OCI-LY3 (cell line): ENCODE measurements at regions not wholly inside any gene's neighbourhood (a gene's known extent, or its start where the extent isn't known, plus 50 kb on each side); places are given as distances from the start of the nearest gene placed in this dataset.

Experiments used
- H2AFZ ChIP-seq: fragments of 200-600, 300-600 bp; shearing (Covaris generic); 2 replicates; pipeline ENCODE4 v1.6.0; 2014; ENCODE audit warnings: antibody characterized with exemption, low read depth, low read length
- H3K27ac ChIP-seq: fragments of 200-600, 300-600 bp; sonication (generic); 2 replicates; pipeline ENCODE4 v1.5.1; 2014; ENCODE audit warnings: mild to moderate bottlenecking, low read length, moderate library complexity, mixed read lengths
- H3K27me3 ChIP-seq: fragments of 200-600, 300-600 bp; sonication (generic); 2 replicates; pipeline ENCODE4 v1.6.1; 2014; ENCODE audit warnings: low read depth, low read length, mixed read lengths
- H3K36me3 ChIP-seq: fragments of 200-600, 300-600 bp; sonication (generic); replicated peaks from 2 replicates; pipeline ENCODE3; 2014; ENCODE audit warnings: low read depth, low read length, mixed read lengths
- H3K4me1 ChIP-seq: fragments of 300-600, 200-600 bp; sonication (generic); 2 replicates; pipeline ENCODE4 v1.6.1; 2014; ENCODE audit warnings: low read length, mixed read lengths
- H3K4me2 ChIP-seq: fragments of 200-600, 300-600 bp; sonication (generic); 2 replicates; pipeline ENCODE4 v1.6.1; 2014; ENCODE audit warnings: low read length, mixed read lengths
- H3K4me3 ChIP-seq: fragments of 300-600, 200-600 bp; sonication (generic); 2 replicates; pipeline ENCODE4 v1.5.1; 2014; ENCODE audit warnings: antibody characterized with exemption, mild to moderate bottlenecking, low read length, moderate library complexity
- H3K79me2 ChIP-seq: fragments of 300-600, 200-600 bp; shearing (Covaris generic); 2 replicates; pipeline ENCODE4 v1.6.1; 2014; ENCODE audit warnings: mild to moderate bottlenecking, low read length, mixed read lengths
- H3K9ac ChIP-seq: fragments of 300-600, 200-600 bp; shearing (Covaris generic); 2 replicates; pipeline ENCODE4 v1.6.0; 2014; ENCODE audit warnings: mild to moderate bottlenecking, low read length, moderate library complexity
- H3K9me3 ChIP-seq: fragments of 200-600, 300-600 bp; shearing (Covaris generic); 2 replicates; pipeline ENCODE4 v1.6.1; 2014; ENCODE audit warnings: low read length, mixed read lengths; ENCODE audit not compliant: insufficient read depth
- H4K20me1 ChIP-seq: fragments of 200-600, 300-600 bp; sonication (generic); 2 replicates; pipeline ENCODE4 v1.6.1; 2016; ENCODE audit warnings: low read length, mixed read lengths; ENCODE audit not compliant: insufficient read depth
- CTCF ChIP-seq: fragments of 200-600, 300-600 bp; sonication (generic); IDR thresholded peaks from 2 replicates; pipeline ENCODE4 v1.5.1; 2014; ENCODE audit warnings: antibody characterized with exemption, low read length, low read depth
- EZH2phosphoT487 ChIP-seq: fragments of 200-600 bp; shearing (Covaris generic); IDR thresholded peaks from 2 replicates; pipeline ENCODE4 v1.6.1; 2018; ENCODE audit warnings: antibody characterized with exemption, mixed run types, low read depth

GRCh38 chr20:7610681-7611080 lies 329.6 kb downstream of the HAO1 start:
- no peak for TF ChIP-seq EZH2phosphoT487
- TF ChIP-seq CTCF, result no peak
- H3K27me3 ChIP-seq, result no peaks in the 10 kb centered on the region
- H3K79me2 ChIP-seq, result no peaks in the 10 kb centered on the region
- no peak overlapping the region for H3K4me2 ChIP-seq
- H3K4me1 ChIP-seq, result no peaks in the 10 kb centered on the region
- H3K27ac ChIP-seq, result no peak overlapping the region
- no peaks in the 10 kb centered on the region for H4K20me1 ChIP-seq
- H3K36me3 ChIP-seq, result no peaks in the 10 kb centered on the region
- H3K9me3 ChIP-seq, result no peaks in the 10 kb centered on the region
- H3K4me3 ChIP-seq, result no peak overlapping the region
- no peak overlapping the region for H2AFZ ChIP-seq
- no peak overlapping the region for H3K9ac ChIP-seq

GRCh38 chr20:7617797-7618196 lies 322.5 kb downstream of the HAO1 start:
- Histone ChIP-seq H2AFZ (no peak overlapping the region), H3K79me2 (no peaks in the 10 kb centered on the region), H3K9ac (no peak overlapping the region), H3K9me3 (no peaks in the 10 kb centered on the region), H3K27me3 (no peaks in the 10 kb centered on the region), H3K4me3 (no peak overlapping the region), H3K27ac (no peak overlapping the region), H4K20me1 (no peaks in the 10 kb centered on the region), H3K4me1 (no peaks in the 10 kb centered on the region), H3K4me2 (no peak overlapping the region), H3K36me3 (no peaks in the 10 kb centered on the region)
- TF ChIP-seq EZH2phosphoT487 (no peak), CTCF (no peak)

GRCh38 chr20:7622399-7622961 lies 317.8 kb downstream of the HAO1 start:
- Histone ChIP-seq H3K27me3 (no peaks in the 10 kb centered on the region), H3K4me3 (no peak overlapping the region), H3K4me2 (no peak overlapping the region), H2AFZ (no peak overlapping the region), H3K9me3 (no peaks in the 10 kb centered on the region), H3K27ac (no peak overlapping the region), H3K36me3 (no peaks in the 10 kb centered on the region), H3K79me2 (no peaks in the 10 kb centered on the region), H3K9ac (no peak overlapping the region), H4K20me1 (no peaks in the 10 kb centered on the region), H3K4me1 (no peaks in the 10 kb centered on the region)
- TF ChIP-seq CTCF, result no peak
- TF ChIP-seq EZH2phosphoT487, result no peak

GRCh38 chr20:7624886-7625285 lies 315.4 kb downstream of the HAO1 start:
- no peaks in the 10 kb centered on the region for H3K27me3 ChIP-seq

More at GRCh38 chr20:7624886-7625285, 315.4 kb downstream of the HAO1 start:
- no peak for TF ChIP-seq CTCF
- no peak overlapping the region for H2AFZ ChIP-seq
- H3K4me2 ChIP-seq, result no peak overlapping the region
- no peak overlapping the region for H3K4me3 ChIP-seq
- H3K4me1 ChIP-seq, result no peaks in the 10 kb centered on the region
- H3K9me3 ChIP-seq, result no peaks in the 10 kb centered on the region
- H3K9ac ChIP-seq, result no peak overlapping the region
- no peak overlapping the region for H3K27ac ChIP-seq
- H4K20me1 ChIP-seq, result no peaks in the 10 kb centered on the region
- H3K79me2 ChIP-seq, result no peaks in the 10 kb centered on the region
- H3K36me3 ChIP-seq, result no peaks in the 10 kb centered on the region
